IPS-18a (cell line): ENCODE measurements at regions not wholly inside any gene's neighbourhood (a gene's known extent, or its start where the extent isn't known, plus 50 kb on each side); places are given as distances from the start of the nearest gene placed in this dataset.
"Not testable (repeated sequence)": the region's sequence is repeated elsewhere in the genome, so short reads cannot be mapped to it uniquely, and the experiment has no call there.

Experiments
- H3K27ac ChIP-seq: one replicate; pipeline ENCODE4 v1.5.1; 2013; ENCODE audit warnings: low read length
- H3K27me3 ChIP-seq: one replicate; pipeline ENCODE4 v1.6.1; 2013; ENCODE audit warnings: mild to moderate bottlenecking, low read length; ENCODE audit not compliant: control insufficient read depth, insufficient read depth
- H3K36me3 ChIP-seq: one replicate; pipeline ENCODE4 v1.6.1; 2013; ENCODE audit warnings: low read depth, low read length; ENCODE audit not compliant: control insufficient read depth
- H3K4me1 ChIP-seq: one replicate; pipeline ENCODE4 v1.6.1; 2013; ENCODE audit warnings: low read depth, low read length; ENCODE audit not compliant: control insufficient read depth
- H3K4me3 ChIP-seq: one replicate; pipeline ENCODE4 v1.5.1; 2013; ENCODE audit warnings: low read length
- H3K9ac ChIP-seq: one replicate; pipeline ENCODE4 v1.6.1; 2013; ENCODE audit warnings: mild to moderate bottlenecking, low read length, moderate library complexity
- H3K9me3 ChIP-seq: one replicate; pipeline ENCODE4 v1.6.1; 2013; ENCODE audit warnings: low read depth, low read length; ENCODE audit not compliant: control insufficient read depth

DNA sequence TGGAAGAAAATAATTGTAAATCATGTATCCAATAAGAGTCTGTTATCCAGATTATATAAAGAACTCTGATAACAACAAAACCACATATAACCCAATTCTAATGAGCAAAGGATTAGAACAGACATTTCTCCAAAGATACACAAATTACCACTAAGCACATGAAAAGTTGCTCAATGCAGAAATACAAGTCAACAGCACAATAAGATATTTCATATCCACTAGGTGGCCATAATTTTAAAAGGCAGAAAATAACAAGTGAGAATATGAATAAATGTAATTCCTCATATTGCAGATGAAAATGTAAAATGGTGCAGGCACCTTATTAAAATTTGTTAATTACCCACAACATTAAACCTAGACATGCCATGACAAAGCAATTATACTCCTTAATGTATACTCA lies 73.9 kb upstream of the ZCCHC13 start:
- Histone ChIP-seq H3K9me3 (no peaks in the 10 kb centered on the region), H3K27ac (no peak overlapping the region), H3K27me3 (no peaks in the 10 kb centered on the region), H3K36me3 (no peaks in the 10 kb centered on the region), H3K4me3 (no peak overlapping the region), H3K9ac (no peak overlapping the region), H3K4me1 (no peaks in the 10 kb centered on the region)

DNA sequence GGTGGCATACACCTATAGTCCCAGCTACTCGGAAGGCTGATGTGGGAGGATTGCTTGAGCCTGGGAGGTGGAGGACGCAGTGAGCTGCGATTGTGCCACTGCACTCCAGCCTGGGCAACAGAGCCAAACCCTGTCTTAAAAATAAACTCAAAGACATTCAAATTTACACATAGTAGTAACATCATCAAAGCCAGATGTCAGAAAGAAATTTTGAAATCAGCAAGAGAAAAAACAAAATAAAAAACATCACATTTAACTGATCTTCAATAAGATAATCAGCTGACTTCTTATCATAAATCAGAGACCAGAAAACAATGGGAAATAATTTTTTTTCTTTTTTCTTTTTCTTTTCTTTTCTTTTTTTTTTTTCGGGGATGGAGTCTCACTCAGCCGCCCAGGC lies 78.9 kb upstream of the ZCCHC13 start:
- no peaks in the 10 kb centered on the region for H3K9me3 ChIP-seq

DNA sequence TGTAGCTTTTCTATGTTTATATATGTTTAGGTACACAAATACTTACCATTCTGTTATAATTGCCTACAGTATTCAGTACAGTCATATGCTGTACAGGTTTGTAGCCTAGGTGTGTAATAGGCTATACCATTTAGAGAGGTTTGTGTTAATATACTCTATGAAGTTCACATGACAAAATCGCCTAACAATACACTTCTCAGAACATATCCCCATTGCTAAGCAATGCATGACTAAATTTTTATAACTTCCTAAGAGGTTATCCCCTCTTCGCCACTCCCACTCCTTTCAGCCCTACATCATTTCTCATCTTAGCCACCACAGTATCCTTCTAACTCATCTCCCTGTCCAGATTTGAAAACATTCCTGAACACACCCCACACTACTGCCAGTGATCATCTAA lies 83.7 kb upstream of the ZCCHC13 start:
- peaks cover 8% of the 10 kb centered on the region for H3K36me3 ChIP-seq
- H3K27me3 ChIP-seq: no peaks in the 10 kb centered on the region
- H3K9ac ChIP-seq: no peak overlapping the region
- no peak overlapping the region for H3K4me3 ChIP-seq
- H3K4me1 ChIP-seq: no peaks in the 10 kb centered on the region
- H3K9me3 ChIP-seq: no peaks in the 10 kb centered on the region
- H3K27ac ChIP-seq: no peak overlapping the region

More for the DNA sequence above, 78.9 kb upstream of the ZCCHC13 start:
- no peak overlapping the region for H3K9ac ChIP-seq
- no peak overlapping the region for H3K4me3 ChIP-seq
- no peaks in the 10 kb centered on the region for H3K4me1 ChIP-seq
- no peaks in the 10 kb centered on the region for H3K36me3 ChIP-seq
- no peak overlapping the region for H3K27ac ChIP-seq
- no peaks in the 10 kb centered on the region for H3K27me3 ChIP-seq

DNA sequence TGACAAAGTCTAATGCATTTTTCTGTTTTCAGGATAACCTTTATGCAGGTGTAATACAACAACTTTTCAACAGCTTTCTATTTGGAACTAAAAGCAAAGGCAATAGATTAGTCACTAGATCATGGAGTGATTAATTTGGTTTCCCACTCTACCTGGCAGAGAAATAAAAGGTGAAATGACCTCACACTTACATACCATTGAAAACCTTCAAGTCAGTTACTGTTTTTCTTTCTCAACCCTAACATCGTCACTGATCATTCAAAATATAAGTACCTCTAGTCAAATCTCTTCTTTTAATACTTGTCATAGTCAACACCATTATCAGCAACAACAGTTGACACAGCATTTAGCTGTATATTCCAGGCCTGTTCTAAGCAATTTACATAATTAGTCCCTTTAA lies 85.1 kb upstream of the ZCCHC13 start:
- Histone ChIP-seq H3K27ac (no peak overlapping the region), H3K9ac (no peak overlapping the region), H3K4me1 (no peaks in the 10 kb centered on the region), H3K27me3 (no peaks in the 10 kb centered on the region), H3K36me3 (peaks cover 15% of the 10 kb centered on the region), H3K9me3 (no peaks in the 10 kb centered on the region), H3K4me3 (no peak overlapping the region)

DNA sequence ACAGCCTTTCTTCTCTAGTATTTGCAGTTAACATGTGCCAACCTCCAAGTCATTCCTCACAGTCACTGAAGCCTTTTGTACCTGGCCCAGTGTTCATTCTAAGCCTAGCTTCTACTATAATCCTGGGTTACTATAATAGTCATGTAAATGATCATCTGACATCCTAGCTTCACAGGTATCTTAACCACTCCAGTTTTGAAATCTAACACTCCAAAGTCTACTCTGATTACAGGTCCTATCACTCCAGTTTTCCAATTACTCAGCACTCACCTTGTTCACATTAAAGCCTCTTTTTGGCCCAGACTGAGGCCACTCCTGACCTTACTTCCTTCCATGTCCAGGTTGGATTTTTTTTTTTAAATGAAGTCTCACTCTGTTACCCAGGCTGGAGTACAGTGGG lies 87.6 kb upstream of the ZCCHC13 start:
- H3K27me3 ChIP-seq: no peaks in the 10 kb centered on the region
- no peak overlapping the region for H3K27ac ChIP-seq
- H3K36me3 ChIP-seq: peaks cover 15% of the 10 kb centered on the region

DNA sequence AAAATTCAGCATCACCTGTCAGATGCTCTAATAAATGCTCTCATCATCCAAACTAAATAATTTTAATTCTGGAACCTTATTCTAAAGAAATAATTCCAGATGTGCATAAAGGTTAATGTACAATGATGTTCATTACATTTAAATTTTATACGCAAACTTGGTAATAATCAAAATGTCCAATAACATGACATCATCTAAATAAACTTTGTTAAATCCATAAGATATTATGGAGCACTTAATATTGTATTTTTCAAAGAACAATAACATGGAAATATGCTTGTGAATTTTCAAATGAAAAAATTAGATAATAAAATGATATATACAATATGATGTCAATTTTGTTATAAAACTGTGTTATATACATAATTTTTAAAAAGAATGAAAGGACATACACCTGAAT lies 92.1 kb upstream of the ZCCHC13 start:
- H3K36me3 ChIP-seq: peaks cover 15% of the 10 kb centered on the region

More for the DNA sequence above, 87.6 kb upstream of the ZCCHC13 start:
- H3K4me3 ChIP-seq: no peak overlapping the region
- H3K4me1 ChIP-seq: no peaks in the 10 kb centered on the region
- no peaks in the 10 kb centered on the region for H3K9me3 ChIP-seq
- no peak overlapping the region for H3K9ac ChIP-seq

DNA sequence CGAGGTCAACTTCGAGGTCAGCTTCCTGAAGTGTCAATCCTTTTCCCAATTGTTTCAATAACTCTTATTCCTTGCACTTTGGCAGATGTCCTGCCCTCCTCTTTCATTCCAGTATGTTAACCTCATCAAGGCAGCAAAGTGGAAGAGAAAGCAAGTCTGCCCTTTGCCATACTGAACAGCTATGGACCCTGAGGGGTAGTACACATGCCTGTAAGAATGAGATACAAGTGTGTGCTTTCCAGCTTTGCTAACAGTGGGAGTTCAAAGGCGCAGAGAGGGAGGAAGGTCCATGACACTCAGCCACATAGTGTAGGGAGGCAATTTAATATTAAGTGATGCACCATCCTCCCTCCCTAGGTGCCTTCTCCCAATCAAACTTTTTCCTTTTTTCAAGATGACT lies 96.4 kb upstream of the ZCCHC13 start:
- Histone ChIP-seq H3K4me1 (no peaks in the 10 kb centered on the region), H3K9me3 (no peaks in the 10 kb centered on the region), H3K4me3 (no peak overlapping the region), H3K27me3 (no peaks in the 10 kb centered on the region), H3K27ac (no peak overlapping the region), H3K36me3 (peaks cover 3% of the 10 kb centered on the region), H3K9ac (no peak overlapping the region)

More for the DNA sequence above, 92.1 kb upstream of the ZCCHC13 start:
- Histone ChIP-seq H3K9me3 (no peaks in the 10 kb centered on the region), H3K9ac (no peak overlapping the region), H3K4me3 (no peak overlapping the region), H3K4me1 (no peaks in the 10 kb centered on the region), H3K27me3 (no peaks in the 10 kb centered on the region), H3K27ac (no peak overlapping the region)

DNA sequence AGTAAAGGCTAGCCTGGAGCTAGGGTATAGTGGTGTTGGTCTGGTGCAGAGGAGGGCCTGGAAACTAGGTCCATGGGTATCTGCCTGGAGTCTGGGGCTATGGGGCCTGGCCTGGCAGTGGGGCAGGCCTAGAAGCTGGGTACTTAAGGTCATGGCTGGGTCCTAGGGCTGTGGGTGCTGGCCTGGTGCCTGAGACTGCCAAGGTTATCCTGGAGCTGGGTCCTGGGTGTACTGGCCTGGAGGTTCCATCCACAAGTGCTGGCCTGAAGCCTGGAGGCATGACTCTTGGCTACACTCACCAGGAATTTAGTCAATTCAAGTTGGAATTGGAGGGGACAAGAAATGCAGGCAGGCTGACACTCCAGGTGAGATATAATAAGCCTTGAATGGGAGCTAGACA lies 108.4 kb upstream of the ZCCHC13 start:
- H3K9me3 ChIP-seq: peaks cover 2% of the 10 kb centered on the region
- no peaks in the 10 kb centered on the region for H3K27me3 ChIP-seq
- no peak overlapping the region for H3K9ac ChIP-seq
- H3K36me3 ChIP-seq: no peaks in the 10 kb centered on the region
- peaks cover 6% of the 10 kb centered on the region for H3K4me1 ChIP-seq
- H3K27ac ChIP-seq: no peak overlapping the region
- H3K4me3 ChIP-seq: no peak overlapping the region

DNA sequence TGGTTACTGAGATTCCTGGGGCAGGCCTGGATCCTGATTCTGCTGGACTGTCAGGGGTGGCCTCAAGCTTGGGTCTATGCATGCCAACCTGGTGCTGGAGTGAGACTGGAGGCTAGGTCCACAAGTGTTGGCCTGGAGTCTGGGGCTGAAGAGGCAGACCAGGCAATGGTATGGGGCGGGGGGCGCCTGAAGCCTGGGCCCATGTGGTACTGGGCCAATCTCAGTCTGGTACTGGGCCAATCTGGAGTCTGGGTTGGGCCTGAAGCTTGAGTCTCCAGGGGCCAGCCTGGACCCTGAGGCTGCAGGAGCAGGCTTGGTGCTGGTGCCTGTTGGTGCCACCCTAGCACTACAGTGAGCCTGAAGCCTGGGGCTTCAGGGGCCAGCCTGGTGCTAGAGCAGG lies 108.9 kb upstream of the ZCCHC13 start:
- H3K9ac ChIP-seq: no peak overlapping the region
- H3K27ac ChIP-seq: no peak overlapping the region
- peaks cover 9% of the 10 kb centered on the region for H3K4me1 ChIP-seq
- H3K36me3 ChIP-seq: no peaks in the 10 kb centered on the region
- peaks cover 2% of the 10 kb centered on the region for H3K9me3 ChIP-seq
- no peaks in the 10 kb centered on the region for H3K27me3 ChIP-seq
- H3K4me3 ChIP-seq: no peak overlapping the region

DNA sequence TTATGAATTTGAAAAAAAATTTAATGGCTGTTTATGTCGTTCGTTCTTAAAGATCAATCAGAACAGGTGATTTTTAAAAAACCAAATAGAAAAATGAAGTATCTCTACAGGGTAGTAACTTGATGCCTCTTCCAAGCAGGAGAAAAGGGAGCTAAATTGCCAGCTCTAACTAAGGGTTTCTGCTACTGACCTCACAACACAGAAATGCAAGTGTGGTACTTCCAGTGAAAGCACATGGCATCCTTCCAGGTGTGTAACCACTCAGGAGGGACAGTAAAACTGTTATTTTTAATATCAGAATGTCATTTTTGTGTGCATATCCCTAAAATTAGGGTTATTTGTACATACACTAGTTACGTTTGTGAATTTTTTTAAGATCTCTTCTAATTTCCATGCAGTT lies 116.8 kb upstream of the ZCCHC13 start:
- no peaks in the 10 kb centered on the region for H3K27me3 ChIP-seq
- H3K4me1 ChIP-seq: peaks cover 9% of the 10 kb centered on the region
- H3K9me3 ChIP-seq: no peaks in the 10 kb centered on the region
- H3K9ac ChIP-seq: no peak overlapping the region
- no peak overlapping the region for H3K4me3 ChIP-seq
- H3K36me3 ChIP-seq: no peaks in the 10 kb centered on the region
- H3K27ac ChIP-seq: no peak overlapping the region

DNA sequence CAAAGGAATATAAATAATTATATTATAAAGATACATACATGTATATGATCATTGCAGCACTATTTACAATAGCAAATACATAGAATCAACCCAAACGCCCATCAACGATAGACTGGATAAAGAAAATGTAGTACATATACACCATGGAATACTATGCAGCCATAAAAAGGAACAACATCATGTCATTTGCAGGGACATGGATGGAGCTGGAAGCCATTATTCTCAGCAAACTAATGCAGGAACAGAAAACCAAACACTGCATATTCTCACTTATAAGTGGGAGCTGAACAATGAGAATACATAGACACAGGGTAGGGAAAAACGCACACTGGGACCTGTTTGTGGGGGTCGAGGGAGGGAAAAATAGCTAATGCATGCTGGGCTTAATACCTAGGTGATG lies 120.9 kb upstream of the ZCCHC13 start:
- not testable (repeated sequence) for H3K4me3 ChIP-seq, H3K27me3 ChIP-seq, H3K36me3 ChIP-seq, H3K9me3 ChIP-seq, H3K27ac ChIP-seq, H3K9ac ChIP-seq
- peaks cover 12% of the 10 kb centered on the region for H3K4me1 ChIP-seq

DNA sequence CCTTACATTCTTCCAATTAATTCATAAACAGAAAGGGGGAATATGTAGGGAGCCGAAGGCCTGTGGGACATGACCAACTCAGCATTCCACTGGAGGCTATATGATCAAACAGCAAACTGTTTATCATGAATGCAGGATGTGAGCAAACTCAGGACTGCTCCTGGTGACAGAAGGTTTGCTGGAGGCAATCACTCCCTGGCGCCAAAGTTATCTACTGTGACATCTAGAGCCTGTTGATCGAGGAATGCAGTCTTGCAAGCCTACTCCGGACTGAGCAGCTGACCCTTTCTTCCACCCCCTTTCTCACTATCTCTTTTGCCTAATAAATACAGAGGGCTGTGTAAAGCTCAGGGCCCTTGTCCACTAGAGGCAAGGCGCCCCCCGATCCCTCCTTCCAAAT lies 122.0 kb upstream of the ZCCHC13 start:
- H3K4me1 ChIP-seq: peaks cover 12% of the 10 kb centered on the region
- not testable (repeated sequence) for H3K4me3 ChIP-seq, H3K9ac ChIP-seq, H3K36me3 ChIP-seq, H3K9me3 ChIP-seq, H3K27me3 ChIP-seq, H3K27ac ChIP-seq
